ENCODE measurements at regions not wholly inside any gene's neighbourhood (a gene's known extent, or its start where the extent isn't known, plus 50 kb on each side); places are given as distances from the start of the nearest gene placed in this dataset.

DNA sequence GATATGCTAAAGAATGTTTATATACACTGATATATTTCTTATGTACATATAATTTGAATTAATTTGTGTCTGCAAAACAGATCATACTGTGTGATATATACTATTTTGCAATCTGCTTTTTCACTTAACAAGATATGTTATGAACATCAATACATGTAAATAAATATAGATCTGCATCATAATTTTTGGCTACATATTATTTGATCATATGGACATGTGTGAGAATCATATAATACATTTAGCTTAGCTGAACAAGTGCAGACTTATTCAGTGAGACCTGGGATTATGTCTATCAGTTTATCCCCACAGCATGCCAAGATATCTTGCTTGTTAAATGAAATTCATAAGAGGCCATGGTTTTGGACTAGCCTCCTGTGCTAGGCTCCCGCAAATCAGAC, 474.3 kb downstream of the ARHGEF28 start:
- dilution Hi-C loops (cut with MboI; ENCODE audit: extremely low pct_ligation_motif_present, low sequenced_read_pairs): no loop called here
- Histone ChIP-seq H3K9me1 (replicated peaks; ENCODE audit: control insufficient read depth, extremely low read depth, insufficient read depth, low read length) (no peaks in the 10 kb centered on the region), H2AFZ (ENCODE audit: low read depth, low read length) (no peak overlapping the region), H3K79me2 (ENCODE audit: control insufficient read depth, insufficient read depth, low read length) (no peaks in the 10 kb centered on the region), H3K4me1 (ENCODE audit: control insufficient read depth, extremely low read depth, insufficient read depth, low read length) (peaks cover 7% of the 10 kb centered on the region), H3K9ac (replicated peaks; ENCODE audit: extremely low read depth, insufficient read depth, low read length) (no peak overlapping the region), H3K4me2 (ENCODE audit: insufficient read depth, low read length) (no peak overlapping the region), H3K9me3 (replicated peaks; ENCODE audit: control insufficient read depth, insufficient read depth, low read length) (no peaks in the 10 kb centered on the region), H3K27me3 (ENCODE audit: control insufficient read depth in 2 of 2, insufficient read depth in 2 of 2, low read length in 2 of 2) (no peaks in the 10 kb centered on the region), H4K20me1 (replicated peaks; ENCODE audit: control insufficient read depth, extremely low read depth, insufficient read depth, low read length) (no peaks in the 10 kb centered on the region), H3K27ac (ENCODE audit: insufficient read depth, low read depth, low read length) (no peak overlapping the region), H3K36me3 (ENCODE audit: control insufficient read depth in 2 of 2, extremely low read depth in 1 of 2, insufficient read depth in 2 of 2, low read length in 2 of 2) (no peaks in the 10 kb centered on the region), H3K4me3 (replicated peaks in 1 of 3; ENCODE audit: insufficient read depth in 1 of 3, low read depth in 1 of 3, low read length in 3 of 3) (no peak overlapping the region)
- intact Hi-C loops (cut with micrococcal nuclease): no loop called here
- POLR2A ChIA-PET: no interaction called here
- no peak for DNase-seq (ENCODE audit: low read depth, low spot score)
- TF ChIP-seq POLR2A (IDR thresholded peaks at IDR 0.05; ENCODE audit: low read depth, low read length) (no peak), EZH2 (IDR thresholded peaks at IDR 0.05; ENCODE audit: borderline replicate concordance, low read depth, low read length, severe bottlenecking) (no peak), MYC (IDR thresholded peaks at IDR 0.05; ENCODE audit: low read depth, low read length) (no peak), FOS (IDR thresholded peaks at IDR 0.05; ENCODE audit: borderline replicate concordance, insufficient read depth, low read length) (no peak)
- TF ChIP-seq, protein P1, sequence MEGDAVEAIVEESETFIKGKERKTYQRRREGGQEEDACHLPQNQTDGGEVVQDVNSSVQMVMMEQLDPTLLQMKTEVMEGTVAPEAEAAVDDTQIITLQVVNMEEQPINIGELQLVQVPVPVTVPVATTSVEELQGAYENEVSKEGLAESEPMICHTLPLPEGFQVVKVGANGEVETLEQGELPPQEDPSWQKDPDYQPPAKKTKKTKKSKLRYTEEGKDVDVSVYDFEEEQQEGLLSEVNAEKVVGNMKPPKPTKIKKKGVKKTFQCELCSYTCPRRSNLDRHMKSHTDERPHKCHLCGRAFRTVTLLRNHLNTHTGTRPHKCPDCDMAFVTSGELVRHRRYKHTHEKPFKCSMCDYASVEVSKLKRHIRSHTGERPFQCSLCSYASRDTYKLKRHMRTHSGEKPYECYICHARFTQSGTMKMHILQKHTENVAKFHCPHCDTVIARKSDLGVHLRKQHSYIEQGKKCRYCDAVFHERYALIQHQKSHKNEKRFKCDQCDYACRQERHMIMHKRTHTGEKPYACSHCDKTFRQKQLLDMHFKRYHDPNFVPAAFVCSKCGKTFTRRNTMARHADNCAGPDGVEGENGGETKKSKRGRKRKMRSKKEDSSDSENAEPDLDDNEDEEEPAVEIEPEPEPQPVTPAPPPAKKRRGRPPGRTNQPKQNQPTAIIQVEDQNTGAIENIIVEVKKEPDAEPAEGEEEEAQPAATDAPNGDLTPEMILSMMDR (IDR thresholded peaks at IDR 0.05; ENCODE audit: extremely low read depth in 1 of 2, insufficient read depth in 1 of 2, low read depth in 1 of 2, low read length in 2 of 2): no peak
- no peak for FAIRE-seq
- no TSS peak for BruUV-seq (replicated peaks)
- CTCF ChIA-PET: no interaction called here

DNA sequence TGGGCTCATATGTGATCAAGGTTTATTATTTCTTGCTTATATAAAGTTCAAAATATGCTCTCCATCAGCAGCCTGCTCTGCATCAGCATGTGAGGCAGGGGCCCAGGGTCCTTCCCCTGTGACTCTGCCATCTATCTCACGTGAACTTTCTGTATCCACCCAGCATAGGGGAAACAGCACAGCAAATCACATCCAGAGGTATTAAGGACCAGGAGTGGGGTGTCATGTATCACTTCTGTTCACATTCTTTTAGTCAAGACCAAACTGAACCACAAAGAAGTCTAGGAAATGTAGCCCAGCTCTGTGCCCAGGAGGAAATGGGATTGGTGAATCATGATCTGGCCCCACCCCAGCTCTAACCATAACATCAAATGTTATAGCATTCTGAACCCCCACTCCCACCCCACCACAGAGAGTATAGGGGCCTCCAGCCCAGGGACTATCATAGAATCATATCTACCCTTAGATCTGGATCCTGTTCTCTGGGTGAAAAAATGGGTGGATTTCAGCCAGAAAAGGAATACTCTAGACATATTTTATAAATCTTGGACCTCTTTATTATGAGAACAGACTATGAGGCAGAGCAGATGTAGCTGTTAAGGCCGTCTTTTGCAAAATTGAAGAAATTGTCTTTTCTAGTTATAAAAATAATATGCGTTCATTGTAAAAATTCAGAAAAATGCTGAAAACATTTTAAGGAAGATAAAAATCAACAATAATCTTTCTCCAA, 473.7 kb downstream of the ARHGEF28 start:
- H2AFZ ChIP-seq (ENCODE audit: low read depth, low read length): no peak overlapping the region
- FAIRE-seq (no peak), DNase-seq (ENCODE audit: low read depth, low spot score) (no peak)
- H3K27me3 ChIP-seq (ENCODE audit: control insufficient read depth in 2 of 2, insufficient read depth in 2 of 2, low read length in 2 of 2): no peaks in the 10 kb centered on the region
- TF ChIP-seq MYC (IDR thresholded peaks at IDR 0.05; ENCODE audit: low read depth, low read length): no peak
- TF ChIP-seq, protein P2, sequence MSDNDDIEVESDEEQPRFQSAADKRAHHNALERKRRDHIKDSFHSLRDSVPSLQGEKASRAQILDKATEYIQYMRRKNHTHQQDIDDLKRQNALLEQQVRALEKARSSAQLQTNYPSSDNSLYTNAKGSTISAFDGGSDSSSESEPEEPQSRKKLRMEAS (IDR thresholded peaks at IDR 0.05; ENCODE audit: insufficient read depth, insufficient read length): no peak
- TF ChIP-seq JUN (IDR thresholded peaks at IDR 0.05; ENCODE audit: borderline replicate concordance, insufficient read depth, insufficient read length, low read depth): no peak
- no peak for TF ChIP-seq GATA2 (IDR thresholded peaks at IDR 0.05; ENCODE audit: insufficient read depth, insufficient read length, low read depth, low read length)
- no peak for TF ChIP-seq FOS (IDR thresholded peaks at IDR 0.05; ENCODE audit: borderline replicate concordance, insufficient read depth, low read length)
- TF ChIP-seq, protein P1 (IDR thresholded peaks at IDR 0.05; ENCODE audit: extremely low read depth in 1 of 2, insufficient read depth in 1 of 2, low read depth in 1 of 2, low read length in 2 of 2): no peak
- no peak for TF ChIP-seq POLR2A (IDR thresholded peaks at IDR 0.05; ENCODE audit: low read depth, low read length)
- no peak for TF ChIP-seq POLR2AphosphoS5 (IDR thresholded peaks at IDR 0.05; ENCODE audit: insufficient read depth, low read depth, low read length)
- no peak for TF ChIP-seq EZH2 (IDR thresholded peaks at IDR 0.05; ENCODE audit: borderline replicate concordance, low read depth, low read length, severe bottlenecking)
- ChIA-PET POLR2A (no interaction called here), CTCF (interaction anchor here (1.0 kb wide), 1 partner anchor 43 kb away, joined by 3 read pairs; no protein-coding TSS in a partner anchor)
- peaks cover 7% of the 10 kb centered on the region for H3K4me1 ChIP-seq (ENCODE audit: control insufficient read depth, extremely low read depth, insufficient read depth, low read length)
- no peak overlapping the region for H3K4me3 ChIP-seq (replicated peaks in 1 of 3; ENCODE audit: insufficient read depth in 1 of 3, low read depth in 1 of 3, low read length in 3 of 3)
- H3K27ac ChIP-seq (ENCODE audit: insufficient read depth, low read depth, low read length): no peak overlapping the region
- H3K79me2 ChIP-seq (ENCODE audit: control insufficient read depth, insufficient read depth, low read length): no peaks in the 10 kb centered on the region
- H3K9me1 ChIP-seq (replicated peaks; ENCODE audit: control insufficient read depth, extremely low read depth, insufficient read depth, low read length): no peaks in the 10 kb centered on the region
- BruUV-seq (replicated peaks): no TSS peak
- H3K4me2 ChIP-seq (ENCODE audit: insufficient read depth, low read length): no peak overlapping the region
- H3K9me3 ChIP-seq (replicated peaks; ENCODE audit: control insufficient read depth, insufficient read depth, low read length): no peaks in the 10 kb centered on the region
- dilution Hi-C loops (cut with MboI; ENCODE audit: extremely low pct_ligation_motif_present, low sequenced_read_pairs): no loop called here
- no peak overlapping the region for H3K9ac ChIP-seq (replicated peaks; ENCODE audit: extremely low read depth, insufficient read depth, low read length)
- H3K36me3 ChIP-seq (ENCODE audit: control insufficient read depth in 2 of 2, extremely low read depth in 1 of 2, insufficient read depth in 2 of 2, low read length in 2 of 2): no peaks in the 10 kb centered on the region
- no peaks in the 10 kb centered on the region for H4K20me1 ChIP-seq (replicated peaks; ENCODE audit: control insufficient read depth, extremely low read depth, insufficient read depth, low read length)
- intact Hi-C loops (cut with micrococcal nuclease): loop anchor here (2.0 kb wide), 1 partner anchor 27 kb away; no protein-coding TSS in a partner anchor

Measured in endothelial cell of umbilical vein (primary cell).